ENCODE measurements at regions not wholly inside any gene's neighbourhood (a gene's known extent, or its start where the extent isn't known, plus 50 kb on each side); places are given as distances from the start of the nearest gene placed in this dataset.

DNA sequence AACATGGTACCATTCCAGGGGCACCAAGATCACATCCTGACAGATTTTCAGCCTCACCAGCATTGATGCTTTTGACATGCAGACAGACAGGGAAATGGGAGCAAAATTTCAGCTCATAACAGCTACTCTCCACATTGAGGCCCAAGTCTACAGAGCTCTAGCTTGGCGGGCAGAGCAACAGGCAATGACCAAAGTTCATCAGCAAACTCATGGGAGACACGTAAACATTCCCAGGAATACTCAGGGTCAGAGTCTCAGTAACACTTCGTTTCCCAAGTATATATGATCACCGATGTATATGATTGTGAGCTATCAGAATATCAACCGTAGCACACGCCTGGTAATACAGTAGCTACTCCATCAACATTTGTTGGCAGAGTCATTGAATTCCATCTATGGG, 59.2 kb upstream of the SLC24A5 start:
- TF ChIP-seq, protein P1, sequence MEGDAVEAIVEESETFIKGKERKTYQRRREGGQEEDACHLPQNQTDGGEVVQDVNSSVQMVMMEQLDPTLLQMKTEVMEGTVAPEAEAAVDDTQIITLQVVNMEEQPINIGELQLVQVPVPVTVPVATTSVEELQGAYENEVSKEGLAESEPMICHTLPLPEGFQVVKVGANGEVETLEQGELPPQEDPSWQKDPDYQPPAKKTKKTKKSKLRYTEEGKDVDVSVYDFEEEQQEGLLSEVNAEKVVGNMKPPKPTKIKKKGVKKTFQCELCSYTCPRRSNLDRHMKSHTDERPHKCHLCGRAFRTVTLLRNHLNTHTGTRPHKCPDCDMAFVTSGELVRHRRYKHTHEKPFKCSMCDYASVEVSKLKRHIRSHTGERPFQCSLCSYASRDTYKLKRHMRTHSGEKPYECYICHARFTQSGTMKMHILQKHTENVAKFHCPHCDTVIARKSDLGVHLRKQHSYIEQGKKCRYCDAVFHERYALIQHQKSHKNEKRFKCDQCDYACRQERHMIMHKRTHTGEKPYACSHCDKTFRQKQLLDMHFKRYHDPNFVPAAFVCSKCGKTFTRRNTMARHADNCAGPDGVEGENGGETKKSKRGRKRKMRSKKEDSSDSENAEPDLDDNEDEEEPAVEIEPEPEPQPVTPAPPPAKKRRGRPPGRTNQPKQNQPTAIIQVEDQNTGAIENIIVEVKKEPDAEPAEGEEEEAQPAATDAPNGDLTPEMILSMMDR (IDR thresholded peaks at IDR 0.05): no peak
- TF ChIP-seq EP300 (IDR thresholded peaks at IDR 0.05): no peak
